Activated naive CD4-positive, alpha-beta T cell treated with anti-CD3 and anti-CD28 coated beads for 36 hours (primary cell): ENCODE measurements at regions not wholly inside any gene's neighbourhood (a gene's known extent, or its start where the extent isn't known, plus 50 kb on each side); places are given as distances from the start of the nearest gene placed in this dataset.

ENCODE experiments used
- CTCF ChIA-PET: fragments of 350-600 bp; sonication (Branson Sonifier 250); formaldehyde crosslinking; loops from one replicate; lab custom pipeline; 2021; ENCODE audit warnings: antibody characterized with exemption; lab: Charles Lee
- DNase-seq: peaks from one replicate; pipeline ENCODE4 v3.0.0-alpha.2; 2020
- H3K27ac Mint-ChIP-seq: one replicate; pipeline ENCODE4 v1.8.0; 2021; ENCODE audit warnings: mild to moderate bottlenecking, mixed read lengths
- H3K27me3 Mint-ChIP-seq: one replicate; pipeline ENCODE4 v1.8.0; 2021; ENCODE audit warnings: low read depth, mixed read lengths
- H3K36me3 Mint-ChIP-seq: one replicate; pipeline ENCODE4 v1.8.0; 2021; ENCODE audit warnings: low read depth, mixed read lengths
- H3K4me1 Mint-ChIP-seq: one replicate; pipeline ENCODE4 v1.8.0; 2021; ENCODE audit warnings: low read depth, mixed read lengths
- H3K4me3 Mint-ChIP-seq: one replicate; pipeline ENCODE4 v1.8.0; 2021; ENCODE audit warnings: mild to moderate bottlenecking, moderate library complexity, mixed read lengths
- H3K9me3 Mint-ChIP-seq: one replicate; pipeline ENCODE4 v1.8.0; 2021; ENCODE audit warnings: mixed read lengths
- intact Hi-C: fragments of 100-400 bp; cut with micrococcal nuclease; formaldehyde crosslinking; loops from one replicate; pipeline ENCODE4 v1.15.1; 2023

DNA sequence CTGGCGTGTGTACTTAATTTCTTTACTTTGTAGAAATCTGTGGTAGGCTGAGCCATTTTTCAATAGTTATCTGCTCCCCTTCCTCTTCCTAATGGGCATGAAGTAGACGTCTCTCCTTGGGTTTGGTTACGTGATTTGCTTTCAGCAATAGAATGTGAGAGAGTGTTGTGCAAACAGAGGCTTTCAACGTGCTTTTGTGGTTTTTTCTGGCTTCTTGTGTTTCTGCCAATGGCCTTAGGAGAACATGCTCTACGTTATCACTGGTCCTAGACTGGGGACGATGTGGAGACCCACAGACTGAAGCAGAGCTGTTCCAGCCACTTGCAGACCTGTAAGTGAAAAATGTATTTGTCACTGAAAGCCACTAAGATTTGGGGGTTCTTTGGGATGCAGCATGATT, 107.2 kb upstream of the NPTX2 start:
- CTCF ChIA-PET: no interaction called here
- no peak overlapping the region for H3K27ac Mint-ChIP-seq
- no peaks in the 10 kb centered on the region for H3K4me1 Mint-ChIP-seq

DNA sequence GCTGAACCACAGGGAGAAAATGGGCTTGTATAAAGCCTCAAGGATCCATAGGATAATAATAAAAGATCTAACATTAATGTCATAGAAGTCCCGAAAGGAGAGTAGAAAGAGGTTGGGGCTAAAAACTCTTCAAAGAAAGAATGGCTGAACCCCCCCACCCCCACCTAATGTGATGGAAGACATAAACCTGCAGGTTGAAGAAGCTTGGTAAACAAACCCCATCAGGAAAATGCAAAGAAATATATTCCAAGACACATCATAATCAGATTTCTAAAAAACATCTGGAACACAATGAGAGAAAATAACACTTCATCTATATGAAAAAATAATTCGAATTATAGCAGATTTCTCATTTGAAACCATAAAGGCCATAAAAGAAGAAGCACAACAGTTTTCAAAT, 105.6 kb upstream of the BAIAP2L1 start:
- no peak for DNase-seq
- H3K36me3 Mint-ChIP-seq: no peaks in the 10 kb centered on the region
- CTCF ChIA-PET: no interaction called here
- H3K4me1 Mint-ChIP-seq: no peaks in the 10 kb centered on the region
- H3K9me3 Mint-ChIP-seq: no peaks in the 10 kb centered on the region
- H3K27ac Mint-ChIP-seq: no peak overlapping the region
- intact Hi-C loops: no loop called here
- peaks cover 9% of the 10 kb centered on the region for H3K27me3 Mint-ChIP-seq
- no peak overlapping the region for H3K4me3 Mint-ChIP-seq

More for the DNA sequence above, 107.2 kb upstream of the NPTX2 start:
- H3K9me3 Mint-ChIP-seq: no peaks in the 10 kb centered on the region
- H3K27me3 Mint-ChIP-seq: peaks cover 4% of the 10 kb centered on the region
- H3K4me3 Mint-ChIP-seq: no peak overlapping the region
- no peak for DNase-seq
- intact Hi-C loops: no loop called here
- no peaks in the 10 kb centered on the region for H3K36me3 Mint-ChIP-seq

DNA sequence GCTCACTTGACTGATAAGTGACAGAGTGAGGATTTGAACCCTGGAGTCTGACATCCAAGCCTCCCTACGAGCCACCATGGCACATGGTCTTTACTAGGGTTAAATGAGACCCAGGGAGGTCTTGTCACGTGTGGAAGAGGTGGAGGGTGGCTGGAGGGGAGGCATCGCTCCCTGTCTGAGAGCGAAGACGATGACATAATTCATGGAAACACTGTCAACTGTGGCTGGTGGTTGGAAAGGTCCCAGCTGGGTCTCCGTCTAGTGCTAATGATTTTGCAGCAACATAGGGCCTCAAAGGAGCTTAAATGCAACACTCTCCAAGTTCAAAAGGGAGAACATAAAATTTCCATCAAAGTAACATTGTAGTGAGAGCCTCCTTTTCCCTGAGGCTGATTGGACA, 99.9 kb upstream of the BAIAP2L1 start:
- H3K36me3 Mint-ChIP-seq: peaks cover 2% of the 10 kb centered on the region

DNA sequence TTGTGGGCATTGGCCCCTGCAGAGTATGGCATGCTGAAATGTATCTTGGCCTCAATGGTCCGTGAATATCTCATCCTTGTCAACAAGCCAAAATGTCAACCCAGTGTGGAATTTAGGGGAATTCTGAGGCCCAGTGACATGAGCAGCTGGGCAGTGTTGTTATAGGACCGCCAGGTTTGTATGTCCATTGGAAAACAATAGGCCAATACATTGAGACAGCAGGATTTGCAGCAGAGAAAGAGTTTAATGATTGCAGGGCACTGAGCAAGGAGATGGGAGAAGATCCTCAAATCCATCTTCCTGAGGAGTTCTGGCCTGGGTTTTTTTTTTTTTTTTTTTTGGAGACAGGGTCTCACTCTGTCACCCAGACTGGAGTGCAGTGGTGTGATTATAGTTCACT, 95.7 kb upstream of the BAIAP2L1 start:
- Mint-ChIP-seq H3K4me3 (no peak overlapping the region), H3K4me1 (no peaks in the 10 kb centered on the region), H3K9me3 (peaks cover 24% of the 10 kb centered on the region), H3K27me3 (no peaks in the 10 kb centered on the region), H3K27ac (no peak overlapping the region), H3K36me3 (peaks cover 2% of the 10 kb centered on the region)
- CTCF ChIA-PET: no interaction called here
- no peak for DNase-seq
- intact Hi-C loops: no loop called here

More for the DNA sequence above, 99.9 kb upstream of the BAIAP2L1 start:
- no peak overlapping the region for H3K4me3 Mint-ChIP-seq
- no peak for DNase-seq
- CTCF ChIA-PET: no interaction called here
- intact Hi-C loops: no loop called here
- H3K4me1 Mint-ChIP-seq: no peaks in the 10 kb centered on the region
- peaks cover 19% of the 10 kb centered on the region for H3K9me3 Mint-ChIP-seq
- H3K27ac Mint-ChIP-seq: no peak overlapping the region
- peaks cover 7% of the 10 kb centered on the region for H3K27me3 Mint-ChIP-seq

DNA sequence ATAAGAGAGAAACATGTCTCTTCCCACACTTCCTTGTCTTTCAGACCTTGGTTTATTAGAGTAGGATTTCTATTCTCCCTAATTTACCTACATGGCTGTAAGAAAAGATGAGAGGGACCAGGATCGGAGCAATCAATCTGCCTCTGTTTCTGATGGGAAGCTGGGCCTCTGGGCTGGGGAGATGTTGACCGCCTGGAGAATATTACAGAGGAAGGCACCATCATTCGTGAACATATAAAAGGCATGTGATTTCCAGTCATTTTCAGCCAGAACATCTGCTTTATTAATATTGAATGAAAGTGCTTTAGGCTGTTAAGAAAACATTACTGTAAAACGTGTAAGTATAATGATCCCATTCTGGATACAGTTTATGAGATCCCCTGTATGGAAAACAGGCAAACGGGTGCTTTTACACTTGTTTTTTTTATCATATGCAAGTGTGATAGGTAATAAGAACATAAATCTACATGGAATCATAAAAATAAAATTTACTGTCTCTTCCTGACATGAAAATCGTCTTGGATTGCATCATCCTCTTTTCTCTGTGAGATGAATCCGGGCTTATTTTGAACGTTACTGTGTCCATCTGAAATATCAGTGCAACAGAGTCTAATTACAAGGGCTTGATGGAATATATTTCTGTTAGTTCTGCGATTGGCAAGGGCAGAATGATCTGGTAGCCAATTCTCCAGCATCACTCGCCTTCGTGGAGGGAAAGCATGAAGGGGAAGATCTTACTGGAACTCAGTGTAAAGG, 94.5 kb upstream of the BAIAP2L1 start:
- H3K27ac Mint-ChIP-seq: no peak overlapping the region
- H3K4me1 Mint-ChIP-seq: no peaks in the 10 kb centered on the region
- intact Hi-C loops: no loop called here
- no peak overlapping the region for H3K4me3 Mint-ChIP-seq
- H3K9me3 Mint-ChIP-seq: peaks cover 20% of the 10 kb centered on the region
- DNase-seq: no peak
- peaks cover 2% of the 10 kb centered on the region for H3K36me3 Mint-ChIP-seq
- CTCF ChIA-PET: no interaction called here
- no peaks in the 10 kb centered on the region for H3K27me3 Mint-ChIP-seq

DNA sequence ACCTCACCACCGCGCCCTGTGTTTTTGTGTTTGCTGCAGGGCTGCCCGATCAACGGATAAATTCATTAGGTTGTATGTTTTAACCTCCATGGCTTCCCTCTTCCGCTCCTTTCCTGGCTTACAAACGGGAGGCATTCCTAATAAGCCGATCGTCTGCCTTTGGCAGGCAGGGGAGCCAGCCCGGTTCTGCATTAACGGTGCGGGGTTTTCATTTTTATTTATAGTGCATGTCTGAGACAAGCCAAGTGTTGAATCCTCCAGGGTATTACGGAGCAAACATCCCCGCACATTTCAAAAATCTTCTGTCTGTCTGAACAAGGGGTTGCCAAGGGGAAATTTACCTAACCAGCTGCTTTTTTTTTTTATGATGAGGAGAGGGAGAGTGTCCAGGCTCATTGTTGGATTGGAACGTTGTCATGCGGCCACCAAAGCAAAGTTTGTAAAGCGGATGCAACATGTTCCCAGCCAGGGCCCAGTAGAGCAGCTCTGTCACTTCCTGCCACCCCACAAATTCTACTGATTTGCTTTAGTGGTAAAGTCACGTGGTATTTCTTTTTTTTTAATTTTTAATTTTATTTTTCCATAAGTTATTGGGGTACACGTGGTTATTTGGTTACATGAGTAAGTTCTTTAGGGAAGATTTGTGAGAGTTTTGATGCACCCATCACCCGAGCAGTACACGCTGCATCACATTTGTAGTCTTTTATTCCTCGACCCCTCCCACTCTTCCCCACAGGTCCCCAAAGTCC, 92.3 kb upstream of the BAIAP2L1 start:
- Mint-ChIP-seq H3K9me3 (peaks cover 13% of the 10 kb centered on the region), H3K4me1 (no peaks in the 10 kb centered on the region), H3K4me3 (no peak overlapping the region), H3K27me3 (peaks cover 6% of the 10 kb centered on the region), H3K27ac (no peak overlapping the region), H3K36me3 (peaks cover 2% of the 10 kb centered on the region)
- intact Hi-C loops: no loop called here
- CTCF ChIA-PET: interaction anchor here (0.5 kb wide), 1 partner anchor 20 kb away, joined by 3 read pairs; no protein-coding TSS in a partner anchor
- DNase-seq: no peak

DNA sequence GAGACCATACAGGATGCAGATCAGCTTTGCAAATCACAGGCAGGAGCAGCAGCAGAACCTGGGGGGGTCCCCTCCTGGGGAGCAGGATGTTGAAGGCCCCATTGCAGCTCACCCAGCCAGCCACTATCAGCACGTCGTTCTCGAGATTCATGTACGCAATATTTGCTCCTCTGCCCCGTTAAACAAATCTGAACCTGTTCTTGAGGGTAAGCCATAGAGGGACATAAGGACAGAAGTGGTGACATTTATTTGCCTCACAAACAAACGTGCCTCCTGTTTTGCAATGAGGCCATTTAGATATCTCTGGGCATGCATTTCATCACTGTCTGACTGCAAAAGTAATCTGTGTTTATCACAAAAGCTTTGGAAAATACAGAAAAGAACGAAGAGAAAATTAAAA, 87.3 kb upstream of the BAIAP2L1 start:
- Mint-ChIP-seq H3K4me3 (no peak overlapping the region), H3K27me3 (peaks cover 10% of the 10 kb centered on the region), H3K9me3 (no peaks in the 10 kb centered on the region), H3K36me3 (no peaks in the 10 kb centered on the region), H3K27ac (no peak overlapping the region), H3K4me1 (no peaks in the 10 kb centered on the region)
- intact Hi-C loops: no loop called here
- no peak for DNase-seq
- CTCF ChIA-PET: no interaction called here

DNA sequence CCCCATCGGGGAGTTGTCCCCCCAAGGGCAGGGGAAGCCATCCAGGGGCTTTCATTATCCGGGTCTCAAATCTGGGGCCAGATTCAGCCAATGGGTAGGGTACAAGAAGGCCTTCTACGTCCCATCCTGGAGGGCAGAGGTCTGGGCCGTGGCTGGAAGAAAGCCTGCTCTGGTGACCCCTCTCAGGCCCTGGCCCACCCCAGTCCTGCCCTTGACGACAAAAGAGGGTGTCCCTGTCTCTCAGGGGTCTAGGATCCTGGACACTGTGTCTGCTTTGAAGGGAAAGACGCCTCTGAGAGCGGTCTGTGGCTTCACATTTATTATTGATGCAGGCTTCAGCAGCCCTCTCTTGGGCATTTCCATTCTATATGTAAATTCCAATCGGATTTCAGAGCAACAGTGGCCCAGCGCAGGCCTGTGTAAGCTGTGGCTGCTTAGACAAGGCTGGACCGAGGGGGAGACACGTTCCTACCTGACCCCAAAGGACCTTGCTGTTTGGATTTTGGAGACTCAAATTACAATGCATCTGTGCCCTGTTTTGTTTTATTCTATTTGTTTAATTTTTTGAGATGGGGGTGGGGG, 83.2 kb upstream of the BAIAP2L1 start:
- no peak for DNase-seq
- no peak overlapping the region for H3K27ac Mint-ChIP-seq
- H3K4me1 Mint-ChIP-seq: no peaks in the 10 kb centered on the region
- H3K36me3 Mint-ChIP-seq: no peaks in the 10 kb centered on the region
- intact Hi-C loops: no loop called here
- H3K4me3 Mint-ChIP-seq: no peak overlapping the region
- CTCF ChIA-PET: no interaction called here
- no peaks in the 10 kb centered on the region for H3K9me3 Mint-ChIP-seq
- H3K27me3 Mint-ChIP-seq: peaks cover 6% of the 10 kb centered on the region

DNA sequence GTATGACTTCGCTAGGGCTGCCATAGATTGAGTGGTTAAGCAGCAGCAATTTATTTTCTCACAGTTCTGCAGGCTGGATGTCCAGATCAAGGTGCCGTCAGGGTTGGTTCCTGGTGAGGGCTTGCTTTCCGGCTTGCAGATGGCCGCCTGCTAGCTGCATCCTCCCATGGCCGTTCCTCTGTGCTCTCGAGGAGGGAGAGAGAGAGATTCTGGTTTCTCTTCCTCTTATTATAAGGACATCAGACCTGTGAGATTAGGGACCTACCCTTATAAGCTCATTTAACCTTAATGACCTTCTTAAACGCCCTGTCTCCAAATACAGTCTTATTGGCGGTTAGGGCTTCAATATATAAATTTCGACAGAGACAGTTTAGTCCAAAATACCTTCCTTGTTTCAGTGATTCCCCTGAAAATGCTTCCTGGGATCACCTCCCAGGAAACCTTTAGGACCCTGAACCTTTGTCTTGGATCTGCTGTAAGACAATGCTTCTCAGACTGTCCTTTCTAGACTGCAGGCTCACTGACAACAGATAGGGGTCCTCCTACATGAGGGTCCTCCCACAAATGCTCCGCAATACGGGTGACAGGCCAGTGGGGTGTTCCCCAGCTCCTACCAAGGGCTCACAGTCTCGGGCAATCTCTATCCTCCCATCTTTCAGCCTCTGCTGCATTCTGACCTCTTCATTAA, 82.5 kb upstream of the BAIAP2L1 start:
- no peaks in the 10 kb centered on the region for H3K4me1 Mint-ChIP-seq
- H3K36me3 Mint-ChIP-seq: no peaks in the 10 kb centered on the region
- DNase-seq: no peak
- H3K4me3 Mint-ChIP-seq: no peak overlapping the region
- H3K27ac Mint-ChIP-seq: no peak overlapping the region
- intact Hi-C loops: no loop called here
- CTCF ChIA-PET: no interaction called here
- peaks cover 4% of the 10 kb centered on the region for H3K27me3 Mint-ChIP-seq
- H3K9me3 Mint-ChIP-seq: no peaks in the 10 kb centered on the region

DNA sequence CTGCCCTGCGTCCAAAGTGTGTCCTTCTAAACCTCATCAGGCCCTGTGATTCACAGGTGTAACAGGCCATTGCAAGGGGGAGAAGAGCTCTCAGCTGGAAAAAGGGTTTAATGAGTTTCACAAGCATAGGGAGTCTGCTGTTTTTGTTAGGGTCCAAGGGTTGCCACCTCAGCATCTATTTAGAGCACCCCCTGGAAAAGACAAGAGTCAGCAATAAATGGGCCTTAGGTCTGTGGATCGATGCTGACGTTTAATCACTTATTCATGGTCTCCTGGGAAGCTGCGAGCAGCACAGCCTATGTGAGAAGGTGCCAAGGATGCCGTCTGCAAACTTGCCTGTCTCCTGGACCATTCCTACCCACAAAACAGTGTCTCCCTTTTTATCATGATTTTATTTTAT, 78.4 kb upstream of the BAIAP2L1 start:
- DNase-seq: no peak
- Mint-ChIP-seq H3K36me3 (no peaks in the 10 kb centered on the region), H3K4me3 (no peak overlapping the region), H3K4me1 (no peaks in the 10 kb centered on the region), H3K27me3 (no peaks in the 10 kb centered on the region), H3K9me3 (no peaks in the 10 kb centered on the region), H3K27ac (no peak overlapping the region)
- intact Hi-C loops: no loop called here
- CTCF ChIA-PET: no interaction called here

DNA sequence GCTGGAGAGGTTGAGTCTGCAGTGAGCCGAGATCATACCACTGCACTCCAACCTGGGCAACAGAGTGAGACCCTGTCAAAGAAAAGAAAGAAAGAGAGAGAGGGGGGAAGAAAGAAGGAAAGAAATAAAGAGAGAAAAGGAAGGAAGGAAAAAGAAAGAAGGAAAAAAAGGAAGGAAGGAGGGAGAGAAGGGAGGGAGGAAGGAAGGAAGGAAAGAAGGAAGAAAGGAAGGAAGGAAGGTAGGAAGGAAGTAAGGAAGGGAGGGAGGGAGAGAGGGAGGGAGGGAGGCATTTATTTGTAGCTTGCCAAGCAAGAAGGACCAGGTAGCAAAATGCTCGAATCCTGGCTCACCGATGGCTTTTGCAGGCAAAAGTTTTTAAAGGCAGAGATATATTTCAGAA, 74.5 kb upstream of the BAIAP2L1 start:
- H3K9me3 Mint-ChIP-seq: no peaks in the 10 kb centered on the region
- intact Hi-C loops: no loop called here
- H3K27ac Mint-ChIP-seq: no peak overlapping the region
- H3K27me3 Mint-ChIP-seq: peaks cover 15% of the 10 kb centered on the region
- CTCF ChIA-PET: interaction anchor here (0.9 to 1.3 kb wide), 2 partner anchors 53 to 271 kb away, joined by 3 read pairs; no protein-coding TSS in a partner anchor
- no peaks in the 10 kb centered on the region for H3K36me3 Mint-ChIP-seq
- no peak for DNase-seq
- H3K4me3 Mint-ChIP-seq: no peak overlapping the region
- peaks cover 4% of the 10 kb centered on the region for H3K4me1 Mint-ChIP-seq

DNA sequence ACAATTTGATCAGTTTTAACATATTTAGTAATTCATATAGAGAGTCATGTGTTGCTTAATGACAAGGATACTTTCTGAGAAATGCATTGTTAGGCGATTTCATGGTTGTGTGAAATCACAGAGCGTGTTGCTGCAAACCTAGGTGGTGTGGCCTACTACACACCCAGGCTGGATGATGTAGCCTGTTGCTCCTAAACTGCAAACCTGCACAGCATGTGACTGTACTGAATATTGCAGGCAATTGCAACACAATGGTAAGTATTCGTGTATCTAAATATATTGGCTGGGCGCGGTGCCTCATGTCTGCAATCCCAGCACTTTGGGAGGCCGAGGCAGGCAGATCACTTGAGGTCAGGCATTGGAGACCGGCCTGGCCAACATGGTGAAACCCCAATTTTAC, 73.7 kb upstream of the BAIAP2L1 start:
- Mint-ChIP-seq H3K9me3 (no peaks in the 10 kb centered on the region), H3K27me3 (peaks cover 21% of the 10 kb centered on the region), H3K27ac (no peak overlapping the region), H3K4me3 (no peak overlapping the region), H3K4me1 (peaks cover 4% of the 10 kb centered on the region), H3K36me3 (no peaks in the 10 kb centered on the region)
- CTCF ChIA-PET: interaction anchor here (0.9 kb wide), 1 partner anchor 272 kb away, joined by 3 read pairs; no protein-coding TSS in a partner anchor
- DNase-seq: no peak
- intact Hi-C loops: no loop called here
